H1 (cell line): ENCODE measurements at regions not wholly inside any gene's neighbourhood (a gene's known extent, or its start where the extent isn't known, plus 50 kb on each side); places are given as distances from the start of the nearest gene placed in this dataset.

Experiments used
- TF ChIP-seq, protein P1 (sequence below), 3 experiments: IDR thresholded peaks; 1 replicate in 2 of 3; 2 replicates in 1 of 3; pipeline versions ENCODE4 v1.5.1 to v1.6.1; 2011; ENCODE audit warnings: low read length in 3 of 3, mild to moderate bottlenecking in 3 of 3, inconsistent platforms in 2 of 3, low read depth in 1 of 3, moderate library complexity in 1 of 3; ENCODE audit not compliant: insufficient read depth in 1 of 3; ENCODE audit errors: control extremely low read depth in 1 of 3

DNA sequence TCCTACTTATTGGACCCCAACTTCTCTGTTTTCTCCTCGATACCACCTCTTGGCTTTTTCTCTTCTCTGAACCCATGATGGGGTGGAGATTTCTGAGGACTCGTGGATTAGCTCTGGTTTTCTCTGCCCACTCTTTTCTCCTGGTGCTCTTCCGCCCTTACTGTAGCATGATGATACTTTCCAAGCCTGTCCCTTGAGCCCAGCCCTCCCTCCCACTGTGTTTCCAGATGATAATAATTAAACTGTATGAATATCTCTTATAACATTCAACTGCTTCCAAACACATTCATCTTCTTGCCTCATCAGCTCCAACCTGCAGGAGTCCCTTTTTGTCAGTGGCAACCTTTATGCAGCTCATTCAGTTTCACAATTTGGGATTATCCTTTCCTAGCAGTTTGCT, 494.2 kb upstream of the KLF4 start (continued):
- TF ChIP-seq, protein P1, sequence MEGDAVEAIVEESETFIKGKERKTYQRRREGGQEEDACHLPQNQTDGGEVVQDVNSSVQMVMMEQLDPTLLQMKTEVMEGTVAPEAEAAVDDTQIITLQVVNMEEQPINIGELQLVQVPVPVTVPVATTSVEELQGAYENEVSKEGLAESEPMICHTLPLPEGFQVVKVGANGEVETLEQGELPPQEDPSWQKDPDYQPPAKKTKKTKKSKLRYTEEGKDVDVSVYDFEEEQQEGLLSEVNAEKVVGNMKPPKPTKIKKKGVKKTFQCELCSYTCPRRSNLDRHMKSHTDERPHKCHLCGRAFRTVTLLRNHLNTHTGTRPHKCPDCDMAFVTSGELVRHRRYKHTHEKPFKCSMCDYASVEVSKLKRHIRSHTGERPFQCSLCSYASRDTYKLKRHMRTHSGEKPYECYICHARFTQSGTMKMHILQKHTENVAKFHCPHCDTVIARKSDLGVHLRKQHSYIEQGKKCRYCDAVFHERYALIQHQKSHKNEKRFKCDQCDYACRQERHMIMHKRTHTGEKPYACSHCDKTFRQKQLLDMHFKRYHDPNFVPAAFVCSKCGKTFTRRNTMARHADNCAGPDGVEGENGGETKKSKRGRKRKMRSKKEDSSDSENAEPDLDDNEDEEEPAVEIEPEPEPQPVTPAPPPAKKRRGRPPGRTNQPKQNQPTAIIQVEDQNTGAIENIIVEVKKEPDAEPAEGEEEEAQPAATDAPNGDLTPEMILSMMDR (IDR thresholded peaks at IDR 0.05; ENCODE audit: control extremely low read depth in 1 of 3, insufficient read depth in 1 of 3, low read depth in 1 of 3, low read length in 3 of 3): no peak
